Ishikawa (cell line): ENCODE measurements at regions not wholly inside any gene's neighbourhood (a gene's known extent, or its start where the extent isn't known, plus 50 kb on each side); places are given as distances from the start of the nearest gene placed in this dataset.

Source experiments
- CEBPB ChIP-seq: IDR thresholded peaks from 2 replicates; pipeline ENCODE4 v1.6.1; 2012
- CREB1 ChIP-seq: IDR thresholded peaks from 2 replicates; pipeline ENCODE4 v1.6.1; 2012; ENCODE audit warnings: low read depth
- EGR1 ChIP-seq: IDR thresholded peaks from 2 replicates; pipeline ENCODE4 v1.6.1; 2012
- EP300 ChIP-seq: IDR thresholded peaks from 2 replicates; pipeline ENCODE4 v1.6.1; 2012; ENCODE audit warnings: borderline replicate concordance
- FOXM1 ChIP-seq: IDR thresholded peaks from 2 replicates; pipeline ENCODE4 v1.6.1; 2012; ENCODE audit warnings: low read depth, borderline replicate concordance
- MAX ChIP-seq: IDR thresholded peaks from 2 replicates; pipeline ENCODE4 v1.6.1; 2012
- NFIC ChIP-seq: IDR thresholded peaks from 2 replicates; pipeline ENCODE4 v1.6.1; 2012
- RAD21 ChIP-seq: IDR thresholded peaks from 2 replicates; pipeline ENCODE4 v1.6.1; 2012; ENCODE audit warnings: low read depth
- REST ChIP-seq: IDR thresholded peaks from 2 replicates; pipeline ENCODE4 v1.6.1; 2012; ENCODE audit warnings: low read depth, mild to moderate bottlenecking
- TAF1 ChIP-seq: IDR thresholded peaks from 2 replicates; pipeline ENCODE4 v1.6.1; 2012; ENCODE audit warnings: low read depth, mild to moderate bottlenecking
- TCF12 ChIP-seq: IDR thresholded peaks from 2 replicates; pipeline ENCODE4 v1.6.1; 2012; ENCODE audit warnings: low read depth
- TEAD4 ChIP-seq: IDR thresholded peaks from 2 replicates; pipeline ENCODE4 v1.6.1; 2012
- USF1 ChIP-seq: IDR thresholded peaks from 2 replicates; pipeline ENCODE4 v1.6.1; 2012
- YY1 ChIP-seq: IDR thresholded peaks from 2 replicates; pipeline ENCODE4 v1.6.1; 2012; ENCODE audit warnings: low read depth
- ZBTB7A ChIP-seq: IDR thresholded peaks from 2 replicates; pipeline ENCODE4 v1.6.1; 2012; ENCODE audit warnings: low read depth

GRCh38 chr15:63453186-63453905 is 51.0 kb upstream of the USP3 start:
- TF ChIP-seq EP300 (no peak), FOXM1 (no peak), REST (no peak), RAD21 (no peak), TEAD4 (no peak), CEBPB (no peak), MAX (no peak), TCF12 (no peak), USF1 (no peak), CREB1 (no peak), ZBTB7A (no peak), TAF1 (no peak), EGR1 (no peak)

GRCh38 chr15:63454503-63455211 is 49.7 kb upstream of the USP3 start:
- no peak for TF ChIP-seq EP300
- TF ChIP-seq CEBPB: no peak
- no peak for TF ChIP-seq EGR1
- TF ChIP-seq TAF1: no peak
- TF ChIP-seq REST: no peak
- no peak for TF ChIP-seq ZBTB7A
- TF ChIP-seq RAD21: no peak
- no peak for TF ChIP-seq USF1
- TF ChIP-seq MAX: no peak
- TF ChIP-seq TEAD4: no peak
- no peak for TF ChIP-seq NFIC
- TF ChIP-seq YY1: no peak
